HepG2 (cell line): ENCODE measurements at regions not wholly inside any gene's neighbourhood (a gene's known extent, or its start where the extent isn't known, plus 50 kb on each side); places are given as distances from the start of the nearest gene placed in this dataset.

Experiments used
- CC2D1A ChIP-seq: sonication (generic); formaldehyde crosslinking; IDR thresholded peaks from 2 replicates; pipeline ENCODE4 v1.8.1; 2023; ENCODE audit warnings: mild to moderate bottlenecking, missing genetic modification reagents
- EP300 ChIP-seq, 3 experiments: sonication (generic) in 1 of 3; formaldehyde crosslinking in 1 of 3; IDR thresholded peaks; 2 replicates each; pipeline versions ENCODE4 v1.5.1 to v1.6.1; 2011 to 2020; ENCODE audit warnings: low read depth in 2 of 3, low read length in 2 of 3, borderline replicate concordance in 1 of 3, improper control_type of control experiment in 1 of 3, mild to moderate bottlenecking in 1 of 3, missing genetic modification reagents in 1 of 3, moderate library complexity in 1 of 3
- FOXJ3 ChIP-seq: sonication (generic); formaldehyde crosslinking; IDR thresholded peaks from 2 replicates; pipeline ENCODE4 v1.4.0; 2020; ENCODE audit warnings: missing genetic modification reagents, mild to moderate bottlenecking, borderline replicate concordance
- GABPB1 ChIP-seq: IDR thresholded peaks from 2 replicates; pipeline ENCODE4 v1.6.1; 2016; ENCODE audit warnings: mild to moderate bottlenecking, missing genetic modification reagents, moderate library complexity, missing compliant biosample characterization
- MAFF ChIP-seq: IDR thresholded peaks from 2 replicates; pipeline ENCODE4 v1.6.1; 2011; ENCODE audit warnings: low read depth, low read length, improper control_type of control experiment
- MEF2D ChIP-seq: sonication (generic); formaldehyde crosslinking; IDR thresholded peaks from 2 replicates; pipeline ENCODE4 v1.5.1; 2020; ENCODE audit warnings: mild to moderate bottlenecking, missing genetic modification reagents
- MEIS2 ChIP-seq: sonication (generic); formaldehyde crosslinking; IDR thresholded peaks from 2 replicates; pipeline ENCODE4 v1.9.0; 2021; ENCODE audit warnings: mild to moderate bottlenecking, missing genetic modification reagents
- NONO ChIP-seq, 2 experiments: fragments of 450-650 bp in 1 of 2; sonication (generic) in 1 of 2; formaldehyde crosslinking in 1 of 2; IDR thresholded peaks in 1 of 2; conservative IDR thresholded peaks in 1 of 2; 2 replicates each; pipeline versions ENCODE4 v1.6.1 to v1.8.0; 2017 to 2022; ENCODE audit warnings: mild to moderate bottlenecking in 1 of 2, missing genetic modification reagents in 1 of 2, moderate library complexity in 1 of 2
- NPAS2 ChIP-seq: sonication (generic); formaldehyde crosslinking; IDR thresholded peaks from 2 replicates; pipeline ENCODE4 v1.8.0; 2022; ENCODE audit warnings: mild to moderate bottlenecking, missing genetic modification reagents, borderline replicate concordance
- PAX8 ChIP-seq: sonication (generic); formaldehyde crosslinking; IDR thresholded peaks from 2 replicates; pipeline ENCODE4 v1.8.0; 2022; ENCODE audit warnings: mild to moderate bottlenecking, missing genetic modification reagents, borderline replicate concordance
- SNAI1 ChIP-seq: sonication (generic); formaldehyde crosslinking; IDR thresholded peaks from 2 replicates; pipeline ENCODE4 v1.5.0; 2020; ENCODE audit warnings: mild to moderate bottlenecking, missing genetic modification reagents, borderline replicate concordance
- SSRP1 ChIP-seq: IDR thresholded peaks from 2 replicates; pipeline ENCODE4 v1.6.1; 2016; ENCODE audit warnings: control low read depth
- TBX3 ChIP-seq: fragments of 450-650 bp; IDR thresholded peaks from 2 replicates; pipeline ENCODE4 v1.6.1; 2017; ENCODE audit warnings: antibody characterized with exemption, mild to moderate bottlenecking, inconsistent platforms, borderline replicate concordance
- ZNF143 ChIP-seq: sonication (generic); formaldehyde crosslinking; IDR thresholded peaks from 2 replicates; pipeline ENCODE4 v1.4.0; 2020; ENCODE audit warnings: missing genetic modification reagents
- ZNF282 ChIP-seq: fragments of 450-650 bp; IDR thresholded peaks from 2 replicates; pipeline ENCODE4 v1.6.1; 2018; ENCODE audit not compliant: partially characterized antibody
- ZNF333 ChIP-seq: sonication (generic); formaldehyde crosslinking; IDR thresholded peaks from 2 replicates; pipeline ENCODE4 v1.4.0; 2020; ENCODE audit warnings: mild to moderate bottlenecking, missing genetic modification reagents, borderline replicate concordance
- TF ChIP-seq, protein P1 (sequence below): sonication (generic); formaldehyde crosslinking; IDR thresholded peaks from 2 replicates; pipeline ENCODE4 v1.5.0; 2020; ENCODE audit warnings: missing genetic modification reagents, mild to moderate bottlenecking, borderline replicate concordance
- TF ChIP-seq, protein P2 (sequence below): sonication (generic); formaldehyde crosslinking; conservative IDR thresholded peaks from 2 replicates; pipeline ENCODE4 v1.4.0; 2020; ENCODE audit warnings: mild to moderate bottlenecking, missing genetic modification reagents, moderate library complexity
- TF ChIP-seq, protein P3 (sequence below): IDR thresholded peaks from 2 replicates; pipeline ENCODE4 v1.6.1; 2016; ENCODE audit warnings: missing biosample characterization, missing genetic modification reagents, low read depth

DNA sequence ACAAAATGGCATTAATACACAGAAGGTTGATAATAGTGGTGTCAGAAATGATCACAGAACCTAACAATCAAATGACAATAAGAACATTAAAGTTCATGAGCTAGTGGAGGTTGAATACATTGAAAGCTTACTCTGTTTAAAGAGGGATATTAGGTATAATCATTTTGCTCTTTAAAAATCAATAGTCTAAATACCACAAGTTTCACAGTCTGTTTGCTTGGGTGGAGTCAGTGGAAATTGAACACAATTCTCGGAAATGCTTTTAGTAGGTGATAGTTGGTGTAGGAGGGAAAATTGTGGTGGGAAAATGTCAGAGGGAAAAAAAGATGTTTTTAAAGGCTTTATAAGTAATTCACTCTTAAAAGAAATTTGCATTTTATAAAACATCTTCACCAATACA is 197.1 kb downstream of the GLUD2 start (continued):
- TF ChIP-seq EP300 (IDR thresholded peaks at IDR 0.05; ENCODE audit: low read depth in 2 of 2, low read length in 2 of 2) (peak in 1 of 2 experiments; percentile 93; a peak in 2 of 4 replicates), EP300 (CRISPR knock-in tag; IDR thresholded peaks at IDR 0.05; ENCODE audit: borderline replicate concordance) (no peak), SSRP1 (no peak), PAX8 (CRISPR knock-in tag) (no peak), GABPB1 (CRISPR knock-in tag) (no peak), TBX3 (0 out of 2 replicates have a peak, but pooled peaks have one; percentile 10), MEIS2 (CRISPR knock-in tag) (no peak), ZNF282 (no peak), FOXJ3 (CRISPR knock-in tag) (peak; percentile 50; the same call in 1 of the 2 replicates), NONO (IDR thresholded peaks at IDR 0.05) (no peak), NONO (CRISPR knock-in tag; conservative IDR thresholded peaks at IDR 0.05) (no peak), ZNF333 (CRISPR knock-in tag) (no peak), CC2D1A (CRISPR knock-in tag) (no peak), NPAS2 (CRISPR knock-in tag) (no peak), MAFF (no peak), MEF2D (no peak), ZNF143 (CRISPR knock-in tag) (no peak), SNAI1 (CRISPR knock-in tag) (no peak)
- TF ChIP-seq, protein P1, sequence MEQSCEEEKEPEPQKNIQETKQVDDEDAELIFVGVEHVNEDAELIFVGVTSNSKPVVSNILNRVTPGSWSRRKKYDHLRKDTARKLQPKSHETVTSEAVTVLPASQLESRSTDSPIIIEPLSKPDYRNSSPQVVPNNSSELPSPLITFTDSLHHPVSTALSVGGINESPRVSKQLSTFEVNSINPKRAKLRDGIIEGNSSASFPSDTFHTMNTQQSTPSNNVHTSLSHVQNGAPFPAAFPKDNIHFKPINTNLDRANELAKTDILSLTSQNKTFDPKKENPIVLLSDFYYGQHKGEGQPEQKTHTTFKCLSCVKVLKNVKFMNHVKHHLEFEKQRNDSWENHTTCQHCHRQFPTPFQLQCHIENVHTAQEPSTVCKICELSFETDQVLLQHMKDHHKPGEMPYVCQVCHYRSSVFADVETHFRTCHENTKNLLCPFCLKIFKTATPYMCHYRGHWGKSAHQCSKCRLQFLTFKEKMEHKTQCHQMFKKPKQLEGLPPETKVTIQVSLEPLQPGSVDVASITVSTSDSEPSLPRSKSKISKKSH (CRISPR knock-in tag): no peak
- TF ChIP-seq, protein P2, sequence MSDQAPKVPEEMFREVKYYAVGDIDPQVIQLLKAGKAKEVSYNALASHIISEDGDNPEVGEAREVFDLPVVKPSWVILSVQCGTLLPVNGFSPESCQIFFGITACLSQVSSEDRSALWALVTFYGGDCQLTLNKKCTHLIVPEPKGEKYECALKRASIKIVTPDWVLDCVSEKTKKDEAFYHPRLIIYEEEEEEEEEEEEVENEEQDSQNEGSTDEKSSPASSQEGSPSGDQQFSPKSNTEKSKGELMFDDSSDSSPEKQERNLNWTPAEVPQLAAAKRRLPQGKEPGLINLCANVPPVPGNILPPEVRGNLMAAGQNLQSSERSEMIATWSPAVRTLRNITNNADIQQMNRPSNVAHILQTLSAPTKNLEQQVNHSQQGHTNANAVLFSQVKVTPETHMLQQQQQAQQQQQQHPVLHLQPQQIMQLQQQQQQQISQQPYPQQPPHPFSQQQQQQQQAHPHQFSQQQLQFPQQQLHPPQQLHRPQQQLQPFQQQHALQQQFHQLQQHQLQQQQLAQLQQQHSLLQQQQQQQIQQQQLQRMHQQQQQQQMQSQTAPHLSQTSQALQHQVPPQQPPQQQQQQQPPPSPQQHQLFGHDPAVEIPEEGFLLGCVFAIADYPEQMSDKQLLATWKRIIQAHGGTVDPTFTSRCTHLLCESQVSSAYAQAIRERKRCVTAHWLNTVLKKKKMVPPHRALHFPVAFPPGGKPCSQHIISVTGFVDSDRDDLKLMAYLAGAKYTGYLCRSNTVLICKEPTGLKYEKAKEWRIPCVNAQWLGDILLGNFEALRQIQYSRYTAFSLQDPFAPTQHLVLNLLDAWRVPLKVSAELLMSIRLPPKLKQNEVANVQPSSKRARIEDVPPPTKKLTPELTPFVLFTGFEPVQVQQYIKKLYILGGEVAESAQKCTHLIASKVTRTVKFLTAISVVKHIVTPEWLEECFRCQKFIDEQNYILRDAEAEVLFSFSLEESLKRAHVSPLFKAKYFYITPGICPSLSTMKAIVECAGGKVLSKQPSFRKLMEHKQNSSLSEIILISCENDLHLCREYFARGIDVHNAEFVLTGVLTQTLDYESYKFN: peak; percentile 71
- TF ChIP-seq, protein P3, sequence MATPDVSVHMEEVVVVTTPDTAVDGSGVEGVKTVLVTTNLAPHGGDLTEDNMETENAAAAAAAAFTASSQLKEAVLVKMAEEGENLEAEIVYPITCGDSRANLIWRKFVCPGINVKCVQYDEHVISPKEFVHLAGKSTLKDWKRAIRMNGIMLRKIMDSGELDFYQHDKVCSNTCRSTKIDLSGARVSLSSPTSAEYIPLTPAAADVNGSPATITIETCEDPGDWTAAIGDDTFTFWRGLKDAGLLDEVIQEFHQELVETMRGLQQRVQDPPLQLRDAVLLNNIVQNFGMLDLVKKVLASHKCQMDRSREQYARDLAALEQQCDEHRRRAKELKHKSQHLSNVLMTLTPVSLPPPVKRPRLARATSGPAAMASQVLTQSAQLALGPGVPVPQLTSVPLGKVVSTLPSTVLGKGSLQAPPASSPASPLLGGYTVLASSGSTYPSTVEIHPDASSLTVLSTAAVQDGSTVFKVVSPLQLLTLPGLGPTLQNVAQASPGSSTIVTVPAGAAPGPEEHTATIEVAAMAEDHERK (CRISPR knock-in tag): no peak
